Natural killer cell (primary cell): ENCODE measurements at regions not wholly inside any gene's neighbourhood (a gene's known extent, or its start where the extent isn't known, plus 50 kb on each side); places are given as distances from the start of the nearest gene placed in this dataset.

Experiments used
- ATAC-seq, 3 donors: fragments of 150-1000 bp in 2 of 3; fragments of 200-7000 bp in 1 of 3; cut with Tn5 transposase; 1 replicate in 1 of 3; 2 replicates in 2 of 3; pipeline ENCODE4 v1.10.0; 2021; ENCODE audit warnings: mild to moderate bottlenecking in 2 of 3, moderate library complexity in 2 of 3
- DNase-seq, 2 donors: peaks; one replicate each; pipeline versions ENCODE4 v3.0.0 to v3.0.0-alpha.2; 2013 to 2021; ENCODE audit warnings: mixed read lengths in 1 of 2
- H3K27ac ChIP-seq: one replicate; pipeline ENCODE4 v1.5.1; 2013; ENCODE audit warnings: mild to moderate bottlenecking, low read length
- H3K27me3 ChIP-seq: one replicate; pipeline ENCODE4 v1.6.1; 2013; ENCODE audit warnings: low read length; ENCODE audit not compliant: control insufficient read depth, insufficient read depth
- H3K36me3 ChIP-seq: one replicate; pipeline ENCODE4 v1.6.1; 2013; ENCODE audit warnings: low read length; ENCODE audit not compliant: control insufficient read depth, insufficient read depth
- H3K4me1 ChIP-seq: one replicate; pipeline ENCODE4 v1.6.1; 2013; ENCODE audit warnings: low read length; ENCODE audit not compliant: control insufficient read depth, insufficient read depth
- H3K4me3 ChIP-seq: one replicate; pipeline ENCODE4 v1.5.1; 2013; ENCODE audit warnings: low read length
- H3K9me3 ChIP-seq: one replicate; pipeline ENCODE4 v1.6.1; 2013; ENCODE audit warnings: low read length; ENCODE audit not compliant: control insufficient read depth, insufficient read depth
- H3K27ac Mint-ChIP-seq, 2 donors: one replicate each; pipeline ENCODE4 v1.8.0; 2022; ENCODE audit warnings: mild to moderate bottlenecking in 2 of 2, mixed read lengths in 2 of 2, moderate library complexity in 1 of 2
- H3K27me3 Mint-ChIP-seq, 2 donors: one replicate each; pipeline ENCODE4 v1.8.0; 2022; ENCODE audit warnings: low read depth in 2 of 2, mixed read lengths in 2 of 2
- H3K36me3 Mint-ChIP-seq: one replicate; pipeline ENCODE4 v1.8.0; 2022; ENCODE audit warnings: mixed read lengths
- H3K4me1 Mint-ChIP-seq, 2 donors: one replicate each; pipeline ENCODE4 v1.8.0; 2022; ENCODE audit warnings: mixed read lengths in 2 of 2
- H3K4me3 Mint-ChIP-seq: one replicate; pipeline ENCODE4 v1.8.0; 2022; ENCODE audit warnings: mild to moderate bottlenecking, moderate library complexity, mixed read lengths
- H3K9me3 Mint-ChIP-seq, 2 donors: one replicate each; pipeline ENCODE4 v1.8.0; 2022; ENCODE audit warnings: mixed read lengths in 2 of 2
- WGBS: methylation state at CpG from one replicate; pipeline ENCODE4 v1.1.7; 2013; ENCODE audit warnings: missing lambda C conversion rate; ENCODE audit not compliant: insufficient coverage; 5-methylcytosine and 5-hydroxymethylcytosine counted together
- intact Hi-C: fragments of 100-400 bp; cut with micrococcal nuclease; formaldehyde crosslinking; loops from one replicate; pipeline ENCODE4 v1.14.2; 2022
- TF ChIP-seq, protein P1 (sequence below): fragments of 200-600 bp; IDR thresholded peaks from one replicate; pipeline ENCODE4 v1.8.0; 2022; ENCODE audit warnings: antibody characterized with exemption

DNA sequence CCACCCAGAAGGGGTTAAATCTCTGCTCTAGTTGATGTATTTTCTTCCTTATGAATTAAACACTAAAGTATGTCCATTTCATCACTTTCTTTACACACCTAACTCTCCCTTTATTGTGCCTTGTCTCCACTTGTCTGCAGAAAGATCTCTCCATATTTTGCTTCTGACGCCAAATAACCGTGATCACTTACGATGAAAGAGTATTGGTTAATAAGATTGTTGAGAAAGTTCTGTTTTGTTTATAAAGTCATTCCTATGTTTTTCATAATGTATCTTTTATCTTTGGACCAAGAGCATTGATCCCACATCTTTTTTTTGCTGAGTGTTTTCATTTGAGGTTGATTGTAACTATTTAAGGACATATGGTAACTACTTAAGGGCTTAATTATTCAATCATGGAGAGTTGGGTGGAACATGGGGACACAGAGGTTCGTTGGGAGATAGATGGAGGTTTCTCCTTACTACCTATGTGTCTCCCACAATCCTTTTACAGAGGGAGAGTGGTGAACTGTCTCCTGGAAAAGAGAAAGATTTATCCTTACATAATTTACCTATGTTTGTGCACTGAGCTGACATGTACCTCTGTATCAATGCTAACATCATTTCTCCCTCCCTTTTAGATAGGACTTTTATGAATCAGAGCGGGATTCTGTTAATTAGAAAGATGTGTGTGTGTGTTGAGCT lies 120.7 kb upstream of the SLC38A2 start:
- Mint-ChIP-seq H3K9me3 (no peaks in the 10 kb centered on the region), H3K36me3 (no peaks in the 10 kb centered on the region), H3K4me1 (peaks cover 0 to 5% of the 10 kb centered on the region in 2 donors), H3K27ac (no peak overlapping the region), H3K4me3 (no peak overlapping the region), H3K27me3 (no peaks in the 10 kb centered on the region)
- Histone ChIP-seq H3K4me1 (no peaks in the 10 kb centered on the region), H3K36me3 (no peaks in the 10 kb centered on the region), H3K9me3 (no peaks in the 10 kb centered on the region), H3K27ac (no peak overlapping the region), H3K27me3 (no peaks in the 10 kb centered on the region), H3K4me3 (no peak overlapping the region)
- no peak for DNase-seq
- no peak for ATAC-seq
- 100% methylated on average over 3 of the region's 5 CpGs for WGBS
- TF ChIP-seq, protein P1, sequence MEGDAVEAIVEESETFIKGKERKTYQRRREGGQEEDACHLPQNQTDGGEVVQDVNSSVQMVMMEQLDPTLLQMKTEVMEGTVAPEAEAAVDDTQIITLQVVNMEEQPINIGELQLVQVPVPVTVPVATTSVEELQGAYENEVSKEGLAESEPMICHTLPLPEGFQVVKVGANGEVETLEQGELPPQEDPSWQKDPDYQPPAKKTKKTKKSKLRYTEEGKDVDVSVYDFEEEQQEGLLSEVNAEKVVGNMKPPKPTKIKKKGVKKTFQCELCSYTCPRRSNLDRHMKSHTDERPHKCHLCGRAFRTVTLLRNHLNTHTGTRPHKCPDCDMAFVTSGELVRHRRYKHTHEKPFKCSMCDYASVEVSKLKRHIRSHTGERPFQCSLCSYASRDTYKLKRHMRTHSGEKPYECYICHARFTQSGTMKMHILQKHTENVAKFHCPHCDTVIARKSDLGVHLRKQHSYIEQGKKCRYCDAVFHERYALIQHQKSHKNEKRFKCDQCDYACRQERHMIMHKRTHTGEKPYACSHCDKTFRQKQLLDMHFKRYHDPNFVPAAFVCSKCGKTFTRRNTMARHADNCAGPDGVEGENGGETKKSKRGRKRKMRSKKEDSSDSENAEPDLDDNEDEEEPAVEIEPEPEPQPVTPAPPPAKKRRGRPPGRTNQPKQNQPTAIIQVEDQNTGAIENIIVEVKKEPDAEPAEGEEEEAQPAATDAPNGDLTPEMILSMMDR: no peak
- intact Hi-C loops: no loop called here

DNA sequence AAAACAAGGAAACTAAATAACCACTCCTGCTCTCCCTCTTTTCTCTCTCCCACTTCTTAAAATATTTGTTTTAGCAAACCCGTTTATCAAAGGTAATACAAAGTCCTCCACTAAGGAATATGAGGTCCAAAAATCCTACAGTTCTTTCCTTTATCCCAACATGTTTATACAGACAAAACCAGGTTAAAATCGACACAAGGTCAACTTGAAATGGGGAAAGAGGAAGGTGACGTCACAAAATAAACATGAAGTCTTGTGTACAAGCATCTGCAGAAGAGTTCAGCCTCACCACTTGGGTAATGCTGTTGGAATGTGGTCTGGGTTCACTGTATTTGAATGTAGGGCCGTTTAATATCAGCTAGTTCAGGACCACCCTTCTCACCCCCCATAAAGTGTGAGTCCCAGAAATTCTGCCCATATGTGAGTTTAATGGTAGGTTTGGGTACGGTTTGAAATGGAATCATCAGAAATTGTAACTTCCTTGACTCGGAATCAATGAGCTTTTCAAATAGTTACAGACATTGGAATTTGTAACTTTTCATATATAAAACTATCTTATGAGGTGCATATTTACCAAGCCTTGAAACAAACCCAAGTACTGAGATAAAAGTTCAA lies 120.0 kb upstream of the SLC38A2 start:
- no peaks in the 10 kb centered on the region for H3K4me1 ChIP-seq
- TF ChIP-seq, protein P1: no peak
- whole genome bisulfite sequencing: 96% methylated on average over 4 of the region's 6 CpGs
- Mint-ChIP-seq H3K27me3 (no peaks in the 10 kb centered on the region), H3K27ac (no peak overlapping the region), H3K4me3 (no peak overlapping the region), H3K4me1 (peaks cover 0 to 5% of the 10 kb centered on the region in 2 donors), H3K9me3 (no peaks in the 10 kb centered on the region), H3K36me3 (no peaks in the 10 kb centered on the region)
- no peak overlapping the region for H3K4me3 ChIP-seq
- no peaks in the 10 kb centered on the region for H3K36me3 ChIP-seq
- H3K27me3 ChIP-seq: no peaks in the 10 kb centered on the region
- intact Hi-C loops: no loop called here
- ATAC-seq: no peak
- DNase-seq: no peak
- no peak overlapping the region for H3K27ac ChIP-seq
- H3K9me3 ChIP-seq: no peaks in the 10 kb centered on the region

DNA sequence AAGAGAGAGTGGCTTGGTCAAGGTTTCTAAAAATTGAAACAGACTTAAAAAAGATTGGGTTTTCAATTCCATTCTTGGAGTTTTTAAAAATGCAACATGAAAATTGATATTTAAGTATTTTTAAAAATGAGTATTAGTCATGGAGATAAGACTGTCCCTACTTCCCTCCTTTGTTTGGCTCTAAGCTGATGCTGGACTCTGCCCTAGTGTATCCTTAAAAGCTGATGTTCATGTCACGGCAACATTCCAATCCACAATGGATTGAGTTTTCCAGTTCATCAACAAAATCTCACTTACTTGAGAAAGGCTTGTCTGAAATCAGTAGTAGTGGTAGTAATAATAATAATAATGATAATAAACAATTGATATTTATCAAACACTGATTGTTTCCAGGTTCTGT lies 119.0 kb upstream of the SLC38A2 start:
- H3K4me1 Mint-ChIP-seq: peaks cover 0 to 5% of the 10 kb centered on the region in 2 donors
- ATAC-seq: no peak
- Histone ChIP-seq H3K36me3 (no peaks in the 10 kb centered on the region), H3K4me1 (peaks cover 4% of the 10 kb centered on the region), H3K9me3 (no peaks in the 10 kb centered on the region), H3K27me3 (no peaks in the 10 kb centered on the region), H3K27ac (no peak overlapping the region), H3K4me3 (no peak overlapping the region)
- no peak for DNase-seq
- H3K36me3 Mint-ChIP-seq: no peaks in the 10 kb centered on the region
- no peaks in the 10 kb centered on the region for H3K27me3 Mint-ChIP-seq
- H3K9me3 Mint-ChIP-seq: no peaks in the 10 kb centered on the region
- TF ChIP-seq, protein P1: no peak
- no peak overlapping the region for H3K4me3 Mint-ChIP-seq
- H3K27ac Mint-ChIP-seq: no peak overlapping the region
- intact Hi-C loops: no loop called here
- whole genome bisulfite sequencing: 100% methylated on average over 1 of the region's 1 CpG

DNA sequence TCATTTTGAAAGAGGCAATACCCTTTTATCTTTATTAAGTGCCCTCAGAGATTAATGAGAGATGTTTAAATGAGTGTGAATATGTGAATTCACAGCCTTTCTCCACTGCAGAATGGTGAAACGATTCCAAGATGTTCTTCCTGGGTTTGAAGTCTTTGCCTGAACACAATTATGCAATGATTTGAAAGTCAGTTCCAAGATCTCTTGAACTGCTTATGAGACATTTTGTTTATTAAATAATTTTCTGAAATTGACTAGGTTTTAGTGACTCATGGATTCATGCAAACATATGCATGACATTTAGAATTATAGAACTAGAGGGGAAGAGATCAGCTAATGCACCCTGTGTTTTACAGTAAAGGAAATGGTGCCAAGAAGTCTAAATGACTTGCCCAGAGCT lies 118.1 kb upstream of the SLC38A2 start:
- Mint-ChIP-seq H3K36me3 (no peaks in the 10 kb centered on the region), H3K27ac (no peak overlapping the region), H3K4me1 (peaks cover 0 to 5% of the 10 kb centered on the region in 2 donors), H3K9me3 (no peaks in the 10 kb centered on the region), H3K27me3 (no peaks in the 10 kb centered on the region), H3K4me3 (no peak overlapping the region)
- Histone ChIP-seq H3K36me3 (no peaks in the 10 kb centered on the region), H3K27me3 (no peaks in the 10 kb centered on the region), H3K9me3 (no peaks in the 10 kb centered on the region), H3K4me3 (no peak overlapping the region), H3K4me1 (peaks cover 7% of the 10 kb centered on the region), H3K27ac (no peak overlapping the region)
- WGBS: 73% methylated on average over 1 of the region's 1 CpG
- DNase-seq (no peak), ATAC-seq (no peak)
- intact Hi-C loops: no loop called here
- TF ChIP-seq, protein P1: no peak
